ENCODE measurements at regions not wholly inside any gene's neighbourhood (a gene's known extent, or its start where the extent isn't known, plus 50 kb on each side); places are given as distances from the start of the nearest gene placed in this dataset.

DNA sequence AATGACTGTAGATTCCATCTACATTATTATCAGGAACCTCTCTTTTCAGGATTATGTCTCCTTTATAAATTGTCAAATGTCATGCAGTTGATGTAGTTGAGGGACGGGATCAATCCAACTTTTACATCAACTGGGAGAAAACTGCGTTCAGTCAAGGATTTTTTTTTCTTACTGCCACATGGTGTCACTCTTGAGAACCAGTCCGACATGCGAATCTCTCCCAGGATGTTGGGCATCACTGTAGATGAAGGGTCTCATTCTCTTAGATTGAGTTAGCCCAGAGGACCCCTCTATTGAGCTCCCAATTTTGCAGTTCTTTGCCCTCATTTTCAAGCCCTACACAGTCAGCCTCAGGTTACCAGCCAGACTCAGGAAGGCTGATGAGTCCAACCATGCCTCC, 120.3 kb upstream of the PTPRZ1 start:
- TF ChIP-seq, protein P1, sequence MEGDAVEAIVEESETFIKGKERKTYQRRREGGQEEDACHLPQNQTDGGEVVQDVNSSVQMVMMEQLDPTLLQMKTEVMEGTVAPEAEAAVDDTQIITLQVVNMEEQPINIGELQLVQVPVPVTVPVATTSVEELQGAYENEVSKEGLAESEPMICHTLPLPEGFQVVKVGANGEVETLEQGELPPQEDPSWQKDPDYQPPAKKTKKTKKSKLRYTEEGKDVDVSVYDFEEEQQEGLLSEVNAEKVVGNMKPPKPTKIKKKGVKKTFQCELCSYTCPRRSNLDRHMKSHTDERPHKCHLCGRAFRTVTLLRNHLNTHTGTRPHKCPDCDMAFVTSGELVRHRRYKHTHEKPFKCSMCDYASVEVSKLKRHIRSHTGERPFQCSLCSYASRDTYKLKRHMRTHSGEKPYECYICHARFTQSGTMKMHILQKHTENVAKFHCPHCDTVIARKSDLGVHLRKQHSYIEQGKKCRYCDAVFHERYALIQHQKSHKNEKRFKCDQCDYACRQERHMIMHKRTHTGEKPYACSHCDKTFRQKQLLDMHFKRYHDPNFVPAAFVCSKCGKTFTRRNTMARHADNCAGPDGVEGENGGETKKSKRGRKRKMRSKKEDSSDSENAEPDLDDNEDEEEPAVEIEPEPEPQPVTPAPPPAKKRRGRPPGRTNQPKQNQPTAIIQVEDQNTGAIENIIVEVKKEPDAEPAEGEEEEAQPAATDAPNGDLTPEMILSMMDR (IDR thresholded peaks at IDR 0.05; ENCODE audit: extremely low read depth, insufficient read depth, missing control alignments): peak; percentile 32
- in situ Hi-C loops (cut with MboI; ENCODE audit: low pct_unique_long_range_greater_than_20kb, low sequenced_read_pairs, unreplicated experiment): loop anchor here (25.0 kb wide), 1 partner anchor 235 kb away; no protein-coding TSS in a partner anchor
- no peak for DNase-seq (ENCODE audit: low spot score)

GRCh38 chr7:121748546-121748945, 124.4 kb upstream of the PTPRZ1 start:
- TF ChIP-seq, protein P1 (IDR thresholded peaks at IDR 0.05; ENCODE audit: extremely low read depth, insufficient read depth, missing control alignments): no peak
- DNase-seq (ENCODE audit: low spot score): no peak
- in situ Hi-C loops (cut with MboI; ENCODE audit: low pct_unique_long_range_greater_than_20kb, low sequenced_read_pairs, unreplicated experiment): no loop called here

- DNase-seq (ENCODE audit: low spot score): no peak
- in situ Hi-C loops (cut with MboI; ENCODE audit: low pct_unique_long_range_greater_than_20kb, low sequenced_read_pairs, unreplicated experiment): no loop called here
- TF ChIP-seq, protein P1 (IDR thresholded peaks at IDR 0.05; ENCODE audit: extremely low read depth, insufficient read depth, missing control alignments): no peak
These were observed 127.1 kb upstream of the PTPRZ1 start for GRCh38 chr7:121745856-121746255.

DNA sequence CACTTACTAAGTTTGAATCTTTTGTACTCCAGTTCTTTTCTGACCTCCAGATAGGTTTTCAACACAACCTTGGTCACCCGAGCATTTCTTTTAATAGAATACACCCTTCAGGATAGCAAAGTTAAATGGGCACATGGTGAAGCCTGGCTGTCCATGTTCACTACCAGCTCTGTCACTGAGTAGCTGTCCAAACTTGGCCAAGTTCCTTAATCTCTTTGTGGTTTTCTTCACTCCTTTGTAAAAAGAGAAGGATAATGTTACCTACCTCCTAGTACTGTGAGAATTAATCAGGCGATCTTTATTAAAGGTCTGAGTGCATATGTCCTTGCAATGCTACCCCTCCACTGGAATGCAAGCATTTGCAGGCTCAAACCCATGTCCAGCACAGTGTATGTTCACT, 128.1 kb upstream of the PTPRZ1 start:
- in situ Hi-C loops (cut with MboI; ENCODE audit: low pct_unique_long_range_greater_than_20kb, low sequenced_read_pairs, unreplicated experiment): no loop called here
- no peak for DNase-seq (ENCODE audit: low spot score)
- TF ChIP-seq, protein P1 (IDR thresholded peaks at IDR 0.05; ENCODE audit: extremely low read depth, insufficient read depth, missing control alignments): no peak

GRCh38 chr7:121744319-121744718, 128.6 kb upstream of the PTPRZ1 start:
- DNase-seq (ENCODE audit: low spot score): no peak
- in situ Hi-C loops (cut with MboI; ENCODE audit: low pct_unique_long_range_greater_than_20kb, low sequenced_read_pairs, unreplicated experiment): no loop called here
- TF ChIP-seq, protein P1 (IDR thresholded peaks at IDR 0.05; ENCODE audit: extremely low read depth, insufficient read depth, missing control alignments): no peak

DNA sequence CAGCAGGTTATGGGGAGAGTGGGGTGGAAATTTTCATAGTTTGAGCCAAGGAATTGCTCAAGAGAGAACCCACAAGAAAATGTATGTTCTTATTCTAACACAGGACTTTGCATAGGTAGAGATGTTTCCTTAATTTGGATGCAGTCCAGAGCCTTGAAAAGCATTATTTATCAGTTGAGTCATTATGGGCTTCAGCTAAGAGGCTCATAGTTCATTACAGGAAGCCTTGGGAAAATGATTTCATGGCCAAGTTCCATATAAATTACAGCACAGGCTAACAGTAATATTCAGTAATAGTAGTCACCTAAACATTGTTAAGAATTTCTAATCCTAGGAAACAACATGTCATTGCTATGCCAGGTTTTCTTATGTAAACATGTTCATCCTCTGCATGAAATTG, 131.1 kb upstream of the PTPRZ1 start:
- in situ Hi-C loops (cut with MboI; ENCODE audit: low pct_unique_long_range_greater_than_20kb, low sequenced_read_pairs, unreplicated experiment): no loop called here
- no peak for DNase-seq (ENCODE audit: low spot score)
- TF ChIP-seq, protein P1 (IDR thresholded peaks at IDR 0.05; ENCODE audit: extremely low read depth, insufficient read depth, missing control alignments): no peak

GRCh38 chr7:121739465-121739864, 133.5 kb upstream of the PTPRZ1 start:
- no peak for DNase-seq (ENCODE audit: low spot score)
- TF ChIP-seq, protein P1 (IDR thresholded peaks at IDR 0.05; ENCODE audit: extremely low read depth, insufficient read depth, missing control alignments): no peak
- in situ Hi-C loops (cut with MboI; ENCODE audit: low pct_unique_long_range_greater_than_20kb, low sequenced_read_pairs, unreplicated experiment): no loop called here

Measured in GM13977 (cell line).